GM12878 (cell line): ENCODE measurements at regions not wholly inside any gene's neighbourhood (a gene's known extent, or its start where the extent isn't known, plus 50 kb on each side); places are given as distances from the start of the nearest gene placed in this dataset.

Experiments used
- ATAC-seq: fragments of 200-7000 bp; cut with Tn5 transposase; 3 replicates; pipeline ENCODE4 v1.9.1; 2020; ENCODE audit warnings: mild to moderate bottlenecking, moderate library complexity
- BruUV-seq: library from RNA; stranded (reverse); fragments of 400-500 nt; replicated peaks from 2 replicates; lab custom pipeline; 2021; lab: Mats Ljungman, UMichigan
- CTCF ChIA-PET: fragments of 300-600 bp; sonication (Branson Sonifier 250); formaldehyde crosslinking; extraction: SDS; loops from one replicate; lab custom pipeline; 2021; ENCODE audit warnings: inconsistent platforms; lab: Yijun Ruan, JAX
- POLR2A ChIA-PET: fragments of 350-600 bp; formaldehyde crosslinking; extraction: SDS; loops from one replicate; lab custom pipeline; 2021; ENCODE audit warnings: inconsistent platforms; lab: Charles Lee
- RAD21 ChIA-PET: fragments of 300-600 bp; sonication (Branson Sonifier 250); formaldehyde crosslinking; loops from one replicate; lab custom pipeline; 2023; ENCODE audit warnings: antibody characterized with exemption; ENCODE audit not compliant: unreplicated experiment; lab: Charles Lee
- SMC1A ChIA-PET: fragments of 300-600 bp; sonication (Branson Sonifier 250); formaldehyde crosslinking; loops from one replicate; lab custom pipeline; 2023; ENCODE audit not compliant: unreplicated experiment, uncharacterized antibody; lab: Charles Lee
- DNase-seq: peaks from one replicate; pipeline ENCODE4 v3.0.0-alpha.2; 2011; ENCODE audit warnings: low read depth, low spot score
- FAIRE-seq: peaks from 3 replicates; lab custom pipeline; 2011; peaks lifted over from hg19 to GRCh38; lab: Jason Lieb, UNC
- H2AFZ ChIP-seq: 2 replicates; pipeline ENCODE4 v1.6.0; 2011; ENCODE audit warnings: low read depth, low read length, control low read depth; ENCODE audit not compliant: control insufficient read depth
- H3K27ac ChIP-seq: 2 replicates; pipeline ENCODE4 v1.5.1; 2011; ENCODE audit warnings: control low read depth; ENCODE audit not compliant: control insufficient read depth, insufficient read depth
- H3K27me3 ChIP-seq, 2 experiments: replicated peaks in 1 of 2; 2 replicates each; pipeline versions ENCODE4 v1.6.0 to v1.6.1; 2011; ENCODE audit warnings: low read length in 1 of 2; ENCODE audit not compliant: control insufficient read depth in 2 of 2, insufficient read depth in 2 of 2
- H3K36me3 ChIP-seq, 2 experiments: 2 replicates each; pipeline ENCODE4 v1.5.1; 2011; ENCODE audit warnings: low read length in 1 of 2; ENCODE audit not compliant: control insufficient read depth in 2 of 2, insufficient read depth in 2 of 2
- H3K4me1 ChIP-seq: 2 replicates; pipeline ENCODE4 v1.6.1; 2011; ENCODE audit warnings: mild to moderate bottlenecking, low read length, moderate library complexity, mixed read lengths; ENCODE audit not compliant: control insufficient read depth, insufficient read depth
- H3K4me2 ChIP-seq: 2 replicates; pipeline ENCODE4 v1.6.0; 2011; ENCODE audit warnings: control low read depth; ENCODE audit not compliant: control insufficient read depth, insufficient read depth
- H3K4me3 ChIP-seq: fragments of 200-600 bp; sonication (generic); 2 replicates; pipeline ENCODE4 v1.5.1; 2016
- H3K79me2 ChIP-seq: 2 replicates; pipeline ENCODE4 v1.6.0; 2011; ENCODE audit warnings: low read length; ENCODE audit not compliant: control insufficient read depth, insufficient read depth
- H3K9ac ChIP-seq: 2 replicates; pipeline ENCODE4 v1.8.0; 2011; ENCODE audit warnings: low read length, control low read depth, mixed read lengths; ENCODE audit not compliant: control insufficient read depth, insufficient read depth
- H3K9me3 ChIP-seq: replicated peaks from 3 replicates; pipeline ENCODE4 v1.5.1; 2011; ENCODE audit warnings: mild to moderate bottlenecking, low read length; ENCODE audit not compliant: control insufficient read depth, insufficient read depth
- H4K20me1 ChIP-seq: 2 replicates; pipeline ENCODE4 v1.6.0; 2011; ENCODE audit not compliant: control insufficient read depth, insufficient read depth
- BACH1 ChIP-seq: fragments of 450-650 bp; IDR thresholded peaks from 2 replicates; pipeline ENCODE4 v1.6.1; 2017; ENCODE audit warnings: mild to moderate bottlenecking, borderline replicate concordance
- CBX3 ChIP-seq: fragments of 200-600 bp; sonication (generic); IDR thresholded peaks from 2 replicates; pipeline ENCODE4 v1.6.1; 2016; ENCODE audit warnings: low read depth, borderline replicate concordance
- CHD1 ChIP-seq: IDR thresholded peaks from 2 replicates; pipeline ENCODE4 v1.6.1; 2012; ENCODE audit warnings: low read depth, low read length, improper control_type of control experiment
- CTCF ChIP-seq, 3 experiments: IDR thresholded peaks in 2 of 3; conservative IDR thresholded peaks in 1 of 3; 2 replicates each; pipeline ENCODE4 v1.5.1; 2011; ENCODE audit warnings: low read depth in 3 of 3, low read length in 3 of 3, mild to moderate bottlenecking in 3 of 3, control low read depth in 2 of 3, moderate library complexity in 2 of 3, inconsistent platforms in 1 of 3, mixed read lengths in 1 of 3; ENCODE audit not compliant: control insufficient read depth in 2 of 3, insufficient read depth in 1 of 3; ENCODE audit errors: extremely low read depth in 1 of 3
- EP300 ChIP-seq, 2 experiments: fragments of 150-350 bp in 1 of 2; IDR thresholded peaks; 2 replicates each; pipeline ENCODE4 v1.6.1; 2011 to 2012; ENCODE audit warnings: low read depth in 2 of 2, low read length in 2 of 2, borderline replicate concordance in 1 of 2, improper control_type of control experiment in 1 of 2, inconsistent platforms in 1 of 2; ENCODE audit not compliant: control insufficient read depth in 1 of 2
- ESRRA ChIP-seq: IDR thresholded peaks from 2 replicates; pipeline ENCODE4 v1.6.1; 2012; ENCODE audit warnings: mild to moderate bottlenecking, low read length, improper control_type of control experiment
- JUNB ChIP-seq: IDR thresholded peaks from 2 replicates; pipeline ENCODE4 v1.6.1; 2016; ENCODE audit warnings: antibody characterized with exemption, mild to moderate bottlenecking
- REST ChIP-seq: IDR thresholded peaks from 2 replicates; pipeline ENCODE4 v1.6.1; 2012; ENCODE audit warnings: mild to moderate bottlenecking, low read depth, low read length
- ZNF592 ChIP-seq: fragments of 450-650 bp; IDR thresholded peaks from 2 replicates; pipeline ENCODE4 v1.6.1; 2017; ENCODE audit warnings: mild to moderate bottlenecking, moderate library complexity
- WGBS: methylation state at CpG from one replicate; pipeline ENCODE4 v1.1.6; 2016; ENCODE audit warnings: low lambda C conversion rate; ENCODE audit not compliant: insufficient replicate concordance, insufficient coverage; ENCODE audit errors: missing lambda C conversion rate; 5-methylcytosine and 5-hydroxymethylcytosine counted together
- in situ Hi-C: fragments of 300-500 bp; cut with MboI; formaldehyde crosslinking; loops from 9 replicates; pipeline ENCODE4 v1.14.3; 2018; ENCODE audit warnings: mixed read lengths
- intact Hi-C: fragments of 100-400 bp; cut with micrococcal nuclease; formaldehyde crosslinking; loops from one replicate; pipeline ENCODE4 v1.14.2; 2022; ENCODE audit not compliant: unreplicated experiment
- TF ChIP-seq, protein P1 (sequence below): fragments of 450-650 bp; formaldehyde crosslinking; IDR thresholded peaks from 2 replicates; pipeline ENCODE4 v1.5.0; 2022; ENCODE audit warnings: mild to moderate bottlenecking, missing genetic modification characterization

DNA sequence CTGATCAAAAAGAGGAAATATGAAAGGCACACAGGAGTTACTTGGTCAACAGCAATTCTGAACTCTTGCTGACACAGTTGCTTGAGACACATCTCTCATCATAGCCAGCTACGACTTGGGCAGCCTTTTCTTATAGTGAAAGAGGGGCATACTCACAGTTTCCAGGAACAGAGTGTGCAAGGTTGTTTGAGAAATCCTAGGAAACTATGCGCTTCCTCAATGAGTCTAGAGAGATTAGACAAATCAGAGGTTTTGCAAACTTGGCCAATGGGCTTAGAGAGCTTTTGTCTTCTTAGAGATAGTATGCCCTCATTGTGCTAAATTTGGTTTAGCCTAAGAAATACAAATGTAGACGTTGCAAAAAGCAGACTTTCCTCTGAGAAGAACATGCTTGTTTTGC, 370.4 kb downstream of the HGF start:
- Histone ChIP-seq H3K9ac (no peak overlapping the region), H3K27ac (no peak overlapping the region), H3K27me3 (no peaks in the 10 kb centered on the region), H4K20me1 (no peaks in the 10 kb centered on the region), H2AFZ (no peak overlapping the region), H3K79me2 (no peaks in the 10 kb centered on the region), H3K4me1 (no peaks in the 10 kb centered on the region), H3K36me3 (no peaks in the 10 kb centered on the region), H3K4me3 (no peak overlapping the region), H3K9me3 (no peaks in the 10 kb centered on the region), H3K4me2 (no peak overlapping the region)
- no peak for TF ChIP-seq CBX3
- TF ChIP-seq JUNB: no peak
- TF ChIP-seq CTCF (IDR thresholded peaks at IDR 0.05 in 2 of 3, conservative IDR thresholded peaks at IDR 0.05 in 1 of 3; ENCODE audit: control insufficient read depth in 2 of 3, extremely low read depth in 1 of 3, insufficient read depth in 1 of 3, low read depth in 3 of 3, low read length in 3 of 3): no peak
- no peak for TF ChIP-seq BACH1
- TF ChIP-seq REST: no peak
- no peak for TF ChIP-seq ESRRA
- TF ChIP-seq EP300 (IDR thresholded peaks at IDR 0.05; ENCODE audit: borderline replicate concordance in 1 of 2, control insufficient read depth in 1 of 2, low read depth in 2 of 2, low read length in 2 of 2): no peak
- no peak for TF ChIP-seq CHD1
- TF ChIP-seq, protein P1, sequence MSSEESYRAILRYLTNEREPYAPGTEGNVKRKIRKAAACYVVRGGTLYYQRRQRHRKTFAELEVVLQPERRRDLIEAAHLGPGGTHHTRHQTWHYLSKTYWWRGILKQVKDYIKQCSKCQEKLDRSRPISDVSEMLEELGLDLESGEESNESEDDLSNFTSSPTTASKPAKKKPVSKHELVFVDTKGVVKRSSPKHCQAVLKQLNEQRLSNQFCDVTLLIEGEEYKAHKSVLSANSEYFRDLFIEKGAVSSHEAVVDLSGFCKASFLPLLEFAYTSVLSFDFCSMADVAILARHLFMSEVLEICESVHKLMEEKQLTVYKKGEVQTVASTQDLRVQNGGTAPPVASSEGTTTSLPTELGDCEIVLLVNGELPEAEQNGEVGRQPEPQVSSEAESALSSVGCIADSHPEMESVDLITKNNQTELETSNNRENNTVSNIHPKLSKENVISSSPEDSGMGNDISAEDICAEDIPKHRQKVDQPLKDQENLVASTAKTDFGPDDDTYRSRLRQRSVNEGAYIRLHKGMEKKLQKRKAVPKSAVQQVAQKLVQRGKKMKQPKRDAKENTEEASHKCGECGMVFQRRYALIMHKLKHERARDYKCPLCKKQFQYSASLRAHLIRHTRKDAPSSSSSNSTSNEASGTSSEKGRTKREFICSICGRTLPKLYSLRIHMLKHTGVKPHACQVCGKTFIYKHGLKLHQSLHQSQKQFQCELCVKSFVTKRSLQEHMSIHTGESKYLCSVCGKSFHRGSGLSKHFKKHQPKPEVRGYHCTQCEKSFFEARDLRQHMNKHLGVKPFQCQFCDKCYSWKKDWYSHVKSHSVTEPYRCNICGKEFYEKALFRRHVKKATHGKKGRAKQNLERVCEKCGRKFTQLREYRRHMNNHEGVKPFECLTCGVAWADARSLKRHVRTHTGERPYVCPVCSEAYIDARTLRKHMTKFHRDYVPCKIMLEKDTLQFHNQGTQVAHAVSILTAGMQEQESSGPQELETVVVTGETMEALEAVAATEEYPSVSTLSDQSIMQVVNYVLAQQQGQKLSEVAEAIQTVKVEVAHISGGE (CRISPR knock-in tag): no peak
- no peak for TF ChIP-seq ZNF592
- in situ Hi-C loops (no loop called here), intact Hi-C loops (no loop called here)
- POLR2A ChIA-PET: no interaction called here
- CTCF ChIA-PET: interaction anchor here (1.1 kb wide), 1 partner anchor 20 kb away, joined by 3 read pairs; no protein-coding TSS in a partner anchor
- RAD21 ChIA-PET: no interaction called here
- FAIRE-seq (no peak), ATAC-seq (no peak), DNase-seq (no peak)
- SMC1A ChIA-PET: no interaction called here
- WGBS: 26% methylated on average over 3 of the region's 3 CpGs
- no TSS peak for BruUV-seq
